ENCODE measurements at regions not wholly inside any gene's neighbourhood (a gene's known extent, or its start where the extent isn't known, plus 50 kb on each side); places are given as distances from the start of the nearest gene placed in this dataset.

GRCh38 chr11:134501406-134502152, 89.5 kb upstream of the B3GAT1 start:
- POLR2A ChIA-PET, result no interaction called here
- TF ChIP-seq CTCF (IDR thresholded peaks at IDR 0.05; ENCODE audit: unreplicated experiment), result no peak
- no peak for DNase-seq (ENCODE audit: unreplicated experiment)
- BruUV-seq (replicated peaks), result no TSS peak
- no peak overlapping the region for H3K27ac Mint-ChIP-seq (ENCODE audit: low read depth, unreplicated experiment)
- peaks cover 51% of the 10 kb centered on the region for H3K9me3 Mint-ChIP-seq (ENCODE audit: unreplicated experiment)
- no peaks in the 10 kb centered on the region for H3K27me3 Mint-ChIP-seq (ENCODE audit: insufficient read depth, unreplicated experiment)
- H3K36me3 Mint-ChIP-seq (ENCODE audit: insufficient read depth, unreplicated experiment), result no peaks in the 10 kb centered on the region
- CTCF ChIA-PET, result no interaction called here
- H3K4me1 Mint-ChIP-seq (ENCODE audit: insufficient read depth, unreplicated experiment), result no peaks in the 10 kb centered on the region
- intact Hi-C loops (cut with micrococcal nuclease), result no loop called here
- H3K4me3 Mint-ChIP-seq (ENCODE audit: unreplicated experiment), result no peak overlapping the region

- no peak for TF ChIP-seq CTCF (IDR thresholded peaks at IDR 0.05; ENCODE audit: unreplicated experiment)
- ChIA-PET POLR2A (no interaction called here), CTCF (no interaction called here)
- H3K4me3 Mint-ChIP-seq (ENCODE audit: unreplicated experiment), result no peak overlapping the region
- H3K27me3 Mint-ChIP-seq (ENCODE audit: insufficient read depth, unreplicated experiment), result no peaks in the 10 kb centered on the region
- H3K36me3 Mint-ChIP-seq (ENCODE audit: insufficient read depth, unreplicated experiment), result no peaks in the 10 kb centered on the region
- no peak overlapping the region for H3K27ac Mint-ChIP-seq (ENCODE audit: low read depth, unreplicated experiment)
- no TSS peak for BruUV-seq (replicated peaks)
- no peak for DNase-seq (ENCODE audit: unreplicated experiment)
- intact Hi-C loops (cut with micrococcal nuclease), result no loop called here
- no peaks in the 10 kb centered on the region for H3K4me1 Mint-ChIP-seq (ENCODE audit: insufficient read depth, unreplicated experiment)
- peaks cover 58% of the 10 kb centered on the region for H3K9me3 Mint-ChIP-seq (ENCODE audit: unreplicated experiment)
Measured at GRCh38 chr11:134500621-134501020, 88.6 kb upstream of the B3GAT1 start.

GRCh38 chr11:134499990-134500389, 87.9 kb upstream of the B3GAT1 start:
- ChIA-PET POLR2A (no interaction called here), CTCF (no interaction called here)
- H3K4me3 Mint-ChIP-seq (ENCODE audit: unreplicated experiment), result no peak overlapping the region
- no peak for TF ChIP-seq CTCF (IDR thresholded peaks at IDR 0.05; ENCODE audit: unreplicated experiment)
- no TSS peak for BruUV-seq (replicated peaks)
- no peaks in the 10 kb centered on the region for H3K27me3 Mint-ChIP-seq (ENCODE audit: insufficient read depth, unreplicated experiment)
- intact Hi-C loops (cut with micrococcal nuclease), result no loop called here
- H3K9me3 Mint-ChIP-seq (ENCODE audit: unreplicated experiment), result peaks cover 57% of the 10 kb centered on the region
- H3K36me3 Mint-ChIP-seq (ENCODE audit: insufficient read depth, unreplicated experiment), result no peaks in the 10 kb centered on the region
- no peaks in the 10 kb centered on the region for H3K4me1 Mint-ChIP-seq (ENCODE audit: insufficient read depth, unreplicated experiment)
- no peak overlapping the region for H3K27ac Mint-ChIP-seq (ENCODE audit: low read depth, unreplicated experiment)
- no peak for DNase-seq (ENCODE audit: unreplicated experiment)

GRCh38 chr11:134498326-134499139, 86.5 kb upstream of the B3GAT1 start:
- Mint-ChIP-seq H3K4me1 (ENCODE audit: insufficient read depth, unreplicated experiment) (no peaks in the 10 kb centered on the region), H3K36me3 (ENCODE audit: insufficient read depth, unreplicated experiment) (no peaks in the 10 kb centered on the region), H3K27ac (ENCODE audit: low read depth, unreplicated experiment) (no peak overlapping the region), H3K4me3 (ENCODE audit: unreplicated experiment) (no peak overlapping the region), H3K9me3 (ENCODE audit: unreplicated experiment) (peaks cover 47% of the 10 kb centered on the region), H3K27me3 (ENCODE audit: insufficient read depth, unreplicated experiment) (no peaks in the 10 kb centered on the region)
- no TSS peak for BruUV-seq (replicated peaks)
- ChIA-PET POLR2A (no interaction called here), CTCF (no interaction called here)
- no peak for DNase-seq (ENCODE audit: unreplicated experiment)
- intact Hi-C loops (cut with micrococcal nuclease), result no loop called here
- no peak for TF ChIP-seq CTCF (IDR thresholded peaks at IDR 0.05; ENCODE audit: unreplicated experiment)

All from MCF 10A (cell line).